HCT116 (cell line): ENCODE measurements at regions not wholly inside any gene's neighbourhood (a gene's known extent, or its start where the extent isn't known, plus 50 kb on each side); places are given as distances from the start of the nearest gene placed in this dataset.

Experiments used
- ATAC-seq: fragments of 200-7000 bp; cut with Tn5 transposase; 2 replicates; pipeline ENCODE4 v1.9.1; 2020; ENCODE audit warnings: mild to moderate bottlenecking, moderate library complexity
- BruUV-seq: library from RNA; stranded (reverse); fragments of 400-500 nt; replicated peaks from 2 replicates; lab custom pipeline; 2021; lab: Mats Ljungman, UMichigan
- CTCF ChIA-PET: fragments of 300-600 bp; sonication (Branson Sonifier 250); formaldehyde crosslinking; loops from one replicate; lab custom pipeline; 2021; ENCODE audit warnings: antibody characterized with exemption; lab: Charles Lee
- POLR2A ChIA-PET: fragments of 300-600, 350-600 bp; sonication (Branson Sonifier 250); formaldehyde crosslinking; loops from one replicate; lab custom pipeline; 2021; ENCODE audit warnings: antibody characterized with exemption; lab: Charles Lee
- RAD21 ChIA-PET, 2 experiments: fragments of 300-600 bp; sonication (Branson Sonifier 250); formaldehyde crosslinking; loops; one replicate each; lab custom pipeline; 2023; ENCODE audit warnings: low total read pairs in 2 of 2; ENCODE audit not compliant: uncharacterized antibody in 2 of 2, unreplicated experiment in 2 of 2, low non-redundant PET in 1 of 2; lab: Charles Lee
- DNase-seq: peaks from one replicate; pipeline ENCODE4 v3.0.0-alpha.2; 2010; ENCODE audit warnings: low read depth, low spot score
- H2AFZ ChIP-seq: fragments of 200-600 bp; shearing (Covaris generic), sonication (generic); 2 replicates; pipeline ENCODE4 v1.6.1; 2017; ENCODE audit warnings: low read depth, mixed run types, mixed read lengths, antibody characterized with exemption, low read length; ENCODE audit not compliant: poor library complexity, severe bottlenecking
- H3K27ac ChIP-seq: 2 replicates; pipeline ENCODE4 v1.5.1; 2012; ENCODE audit warnings: low read depth, low read length
- H3K27me3 ChIP-seq: fragments of 200-600 bp; sonication (generic); 2 replicates; pipeline ENCODE4 v1.6.1; 2016; ENCODE audit warnings: mixed run types, low read length, mixed read lengths; ENCODE audit not compliant: insufficient read depth
- H3K36me3 ChIP-seq, 2 experiments: fragments of 200-500 bp in 1 of 2; fragments of 200-600 bp in 1 of 2; sonication (Bioruptor generic) in 1 of 2; sonication (generic) in 1 of 2; 2 replicates each; pipeline versions ENCODE4 v1.5.1 to v1.6.1; 2014 to 2016; ENCODE audit warnings: low read length in 2 of 2, inconsistent platforms in 1 of 2, mixed read lengths in 1 of 2, mixed run types in 1 of 2; ENCODE audit not compliant: insufficient read depth in 2 of 2, control insufficient read depth in 1 of 2
- H3K4me1 ChIP-seq, 2 experiments: fragments of 200-600 bp in 1 of 2; sonication (generic) in 1 of 2; 2 replicates each; pipeline versions ENCODE4 v1.5.1 to v1.6.1; 2012 to 2017; ENCODE audit warnings: low read length in 2 of 2, inconsistent platforms in 1 of 2, mild to moderate bottlenecking in 1 of 2, mixed read lengths in 1 of 2, mixed run types in 1 of 2, moderate library complexity in 1 of 2; ENCODE audit not compliant: insufficient read depth in 2 of 2, control insufficient read depth in 1 of 2
- H3K4me2 ChIP-seq: fragments of 200-600 bp; sonication (generic); 2 replicates; pipeline ENCODE4 v1.6.1; 2017; ENCODE audit warnings: mixed run types, low read length, mixed read lengths
- H3K4me3 ChIP-seq, 2 experiments: fragments of 200-600 bp in 1 of 2; sonication (generic) in 1 of 2; replicated peaks in 1 of 2; 2 replicates each; pipeline ENCODE4 v1.5.1; 2011 to 2016; ENCODE audit warnings: low read length in 2 of 2, control low read depth in 1 of 2, low read depth in 1 of 2, mild to moderate bottlenecking in 1 of 2, mixed read lengths in 1 of 2, mixed run types in 1 of 2
- H3K79me2 ChIP-seq: fragments of 200-600 bp; sonication (generic); 2 replicates; pipeline ENCODE4 v1.6.1; 2017; ENCODE audit warnings: mild to moderate bottlenecking, mixed run types, low read length, moderate library complexity, mixed read lengths; ENCODE audit not compliant: insufficient read depth
- H3K9ac ChIP-seq: fragments of 200-600 bp; sonication (generic); 2 replicates; pipeline ENCODE4 v1.6.1; 2016; ENCODE audit warnings: low read length, mixed read lengths
- H3K9me2 ChIP-seq: fragments of 200-600 bp; sonication (generic), shearing (Covaris generic); 2 replicates; pipeline ENCODE4 v1.6.1; 2017; ENCODE audit warnings: mixed run types, mild to moderate bottlenecking, moderate library complexity; ENCODE audit not compliant: insufficient read depth
- H3K9me3 ChIP-seq, 2 experiments: fragments of 200-500 bp in 1 of 2; fragments of 200-600 bp in 1 of 2; sonication (Bioruptor generic) in 1 of 2; sonication (generic) in 1 of 2; 2 replicates each; pipeline ENCODE4 v1.6.1; 2014 to 2017; ENCODE audit warnings: low read length in 2 of 2, mixed read lengths in 2 of 2, inconsistent platforms in 1 of 2, low read depth in 1 of 2, mild to moderate bottlenecking in 1 of 2, mixed run types in 1 of 2, moderate library complexity in 1 of 2; ENCODE audit not compliant: control insufficient read depth in 1 of 2, insufficient read depth in 1 of 2
- H4K20me1 ChIP-seq: fragments of 200-600 bp; sonication (generic), shearing (Covaris generic); 2 replicates; pipeline ENCODE4 v1.6.1; 2017; ENCODE audit warnings: mixed run types, mild to moderate bottlenecking, moderate library complexity; ENCODE audit not compliant: insufficient read depth
- CEBPB ChIP-seq: IDR thresholded peaks from 2 replicates; pipeline ENCODE4 v1.6.1; 2012; ENCODE audit warnings: low read depth
- EGR1 ChIP-seq: IDR thresholded peaks from 2 replicates; pipeline ENCODE4 v1.6.1; 2012; ENCODE audit warnings: low read depth
- ELF1 ChIP-seq: IDR thresholded peaks from 2 replicates; pipeline ENCODE4 v1.6.1; 2012; ENCODE audit warnings: low read depth, borderline replicate concordance
- EZH2 ChIP-seq: fragments of 200-600 bp; sonication (generic); IDR thresholded peaks from 2 replicates; pipeline ENCODE4 v1.6.1; 2017; ENCODE audit warnings: antibody characterized with exemption, mixed run types
- EZH2phosphoT487 ChIP-seq: fragments of 200-600 bp; IDR thresholded peaks from 2 replicates; pipeline ENCODE4 v1.6.1; 2018; ENCODE audit warnings: antibody characterized with exemption, borderline replicate concordance
- POLR2A ChIP-seq: IDR thresholded peaks from 2 replicates; pipeline ENCODE4 v1.7.0; 2011; ENCODE audit warnings: borderline replicate concordance; ENCODE audit not compliant: insufficient read depth, insufficient read length; ENCODE audit errors: extremely low read depth
- POLR2AphosphoS5 ChIP-seq: IDR thresholded peaks from 2 replicates; pipeline ENCODE4 v1.6.1; 2011; ENCODE audit warnings: mild to moderate bottlenecking, low read depth, low read length, moderate library complexity
- RAD21 ChIP-seq: IDR thresholded peaks from 2 replicates; pipeline ENCODE4 v1.6.1; 2012; ENCODE audit warnings: low read depth, mild to moderate bottlenecking
- SIN3A ChIP-seq: IDR thresholded peaks from 2 replicates; pipeline ENCODE4 v1.6.1; 2012; ENCODE audit warnings: low read depth
- SP1 ChIP-seq: IDR thresholded peaks from 2 replicates; pipeline ENCODE4 v1.6.1; 2012; ENCODE audit warnings: low read depth
- SRF ChIP-seq: IDR thresholded peaks from 2 replicates; pipeline ENCODE4 v1.6.1; 2012; ENCODE audit warnings: low read depth
- TCF7L2 ChIP-seq: IDR thresholded peaks from 2 replicates; pipeline ENCODE4 v1.7.0; 2011; ENCODE audit warnings: borderline replicate concordance, inconsistent platforms; ENCODE audit not compliant: insufficient read depth, insufficient read length; ENCODE audit errors: extremely low read depth
- YY1 ChIP-seq: IDR thresholded peaks from 2 replicates; pipeline ENCODE4 v1.6.1; 2011; ENCODE audit warnings: low read length, low read depth, moderate library complexity, mild to moderate bottlenecking; ENCODE audit not compliant: insufficient replicate concordance; ENCODE audit errors: extremely low read depth
- ZNF274 ChIP-seq: fragments of 200-500 bp; sonication (Bioruptor generic); IDR thresholded peaks from 2 replicates; pipeline ENCODE4 v1.6.1; 2014; ENCODE audit warnings: mild to moderate bottlenecking, low read depth, low read length, inconsistent platforms
- intact Hi-C: fragments of 100-400 bp; cut with micrococcal nuclease; formaldehyde crosslinking; loops from 2 replicates; pipeline ENCODE4 v1.10.0; 2022
- TF ChIP-seq, protein P1 (sequence below): IDR thresholded peaks from 2 replicates; pipeline ENCODE4 v1.6.1; 2012; ENCODE audit warnings: low read depth
- TF ChIP-seq, protein P2 (sequence below): IDR thresholded peaks from 2 replicates; pipeline ENCODE4 v1.6.1; 2012
- TF ChIP-seq, protein P3 (sequence below): IDR thresholded peaks from 2 replicates; pipeline ENCODE4 v1.6.1; 2011; ENCODE audit warnings: mild to moderate bottlenecking, low read length, moderate library complexity; ENCODE audit not compliant: insufficient replicate concordance; ENCODE audit errors: extremely low read depth
- TF ChIP-seq, protein P4 (sequence below): IDR thresholded peaks from 2 replicates; pipeline ENCODE4 v1.6.1; 2012

DNA sequence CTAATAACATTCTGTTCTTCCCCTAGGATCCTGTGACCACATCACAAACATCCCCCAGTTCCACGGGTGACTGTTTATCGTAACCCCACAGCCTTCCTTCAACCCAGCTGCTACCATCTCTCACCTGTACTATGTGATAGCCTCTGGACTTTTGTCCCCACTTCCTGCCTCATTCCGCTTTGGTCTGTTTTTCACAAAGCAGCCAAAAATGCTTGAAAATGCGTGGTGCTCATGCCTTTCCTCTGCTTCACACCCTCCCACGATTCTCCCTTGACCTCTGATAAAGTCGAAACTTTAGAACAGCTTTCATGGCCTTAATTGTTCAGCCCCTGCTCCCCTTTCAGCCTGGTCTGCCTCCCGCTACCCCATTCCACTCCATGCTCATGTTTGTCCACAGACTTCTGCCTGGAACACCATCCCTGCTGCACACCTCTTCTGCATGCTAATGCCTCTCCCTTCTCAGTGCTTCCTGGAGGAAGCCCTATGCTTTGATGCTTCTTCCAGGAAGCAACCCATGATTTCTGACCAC lies 165.6 kb downstream of the PLPP3 start:
- Histone ChIP-seq H3K4me1 (peaks cover 0 to 8% of the 10 kb centered on the region in 2 experiments; a peak in 2 of 4 replicates), H3K4me2 (no peak overlapping the region), H3K9me3 (no peaks in the 10 kb centered on the region), H3K27me3 (peaks cover 9% of the 10 kb centered on the region), H3K79me2 (no peaks in the 10 kb centered on the region), H3K4me3 (no peak overlapping the region), H3K9ac (no peak overlapping the region), H3K36me3 (no peaks in the 10 kb centered on the region), H3K27ac (no peak overlapping the region), H2AFZ (no peak overlapping the region), H3K9me2 (no peaks in the 10 kb centered on the region), H4K20me1 (no peaks in the 10 kb centered on the region)
- TF ChIP-seq, protein P1, sequence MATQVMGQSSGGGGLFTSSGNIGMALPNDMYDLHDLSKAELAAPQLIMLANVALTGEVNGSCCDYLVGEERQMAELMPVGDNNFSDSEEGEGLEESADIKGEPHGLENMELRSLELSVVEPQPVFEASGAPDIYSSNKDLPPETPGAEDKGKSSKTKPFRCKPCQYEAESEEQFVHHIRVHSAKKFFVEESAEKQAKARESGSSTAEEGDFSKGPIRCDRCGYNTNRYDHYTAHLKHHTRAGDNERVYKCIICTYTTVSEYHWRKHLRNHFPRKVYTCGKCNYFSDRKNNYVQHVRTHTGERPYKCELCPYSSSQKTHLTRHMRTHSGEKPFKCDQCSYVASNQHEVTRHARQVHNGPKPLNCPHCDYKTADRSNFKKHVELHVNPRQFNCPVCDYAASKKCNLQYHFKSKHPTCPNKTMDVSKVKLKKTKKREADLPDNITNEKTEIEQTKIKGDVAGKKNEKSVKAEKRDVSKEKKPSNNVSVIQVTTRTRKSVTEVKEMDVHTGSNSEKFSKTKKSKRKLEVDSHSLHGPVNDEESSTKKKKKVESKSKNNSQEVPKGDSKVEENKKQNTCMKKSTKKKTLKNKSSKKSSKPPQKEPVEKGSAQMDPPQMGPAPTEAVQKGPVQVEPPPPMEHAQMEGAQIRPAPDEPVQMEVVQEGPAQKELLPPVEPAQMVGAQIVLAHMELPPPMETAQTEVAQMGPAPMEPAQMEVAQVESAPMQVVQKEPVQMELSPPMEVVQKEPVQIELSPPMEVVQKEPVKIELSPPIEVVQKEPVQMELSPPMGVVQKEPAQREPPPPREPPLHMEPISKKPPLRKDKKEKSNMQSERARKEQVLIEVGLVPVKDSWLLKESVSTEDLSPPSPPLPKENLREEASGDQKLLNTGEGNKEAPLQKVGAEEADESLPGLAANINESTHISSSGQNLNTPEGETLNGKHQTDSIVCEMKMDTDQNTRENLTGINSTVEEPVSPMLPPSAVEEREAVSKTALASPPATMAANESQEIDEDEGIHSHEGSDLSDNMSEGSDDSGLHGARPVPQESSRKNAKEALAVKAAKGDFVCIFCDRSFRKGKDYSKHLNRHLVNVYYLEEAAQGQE = no peak
- TF ChIP-seq ZNF274 = no peak
- no peak for TF ChIP-seq SIN3A
- no peak for TF ChIP-seq POLR2AphosphoS5
- TF ChIP-seq SP1 = no peak
- no peak for TF ChIP-seq EZH2phosphoT487
- TF ChIP-seq, protein P2, sequence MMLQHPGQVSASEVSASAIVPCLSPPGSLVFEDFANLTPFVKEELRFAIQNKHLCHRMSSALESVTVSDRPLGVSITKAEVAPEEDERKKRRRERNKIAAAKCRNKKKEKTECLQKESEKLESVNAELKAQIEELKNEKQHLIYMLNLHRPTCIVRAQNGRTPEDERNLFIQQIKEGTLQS = no peak
- TF ChIP-seq POLR2A = no peak
- TF ChIP-seq EGR1 = no peak
- no peak for TF ChIP-seq EZH2
- no peak for TF ChIP-seq SRF
- TF ChIP-seq, protein P3, sequence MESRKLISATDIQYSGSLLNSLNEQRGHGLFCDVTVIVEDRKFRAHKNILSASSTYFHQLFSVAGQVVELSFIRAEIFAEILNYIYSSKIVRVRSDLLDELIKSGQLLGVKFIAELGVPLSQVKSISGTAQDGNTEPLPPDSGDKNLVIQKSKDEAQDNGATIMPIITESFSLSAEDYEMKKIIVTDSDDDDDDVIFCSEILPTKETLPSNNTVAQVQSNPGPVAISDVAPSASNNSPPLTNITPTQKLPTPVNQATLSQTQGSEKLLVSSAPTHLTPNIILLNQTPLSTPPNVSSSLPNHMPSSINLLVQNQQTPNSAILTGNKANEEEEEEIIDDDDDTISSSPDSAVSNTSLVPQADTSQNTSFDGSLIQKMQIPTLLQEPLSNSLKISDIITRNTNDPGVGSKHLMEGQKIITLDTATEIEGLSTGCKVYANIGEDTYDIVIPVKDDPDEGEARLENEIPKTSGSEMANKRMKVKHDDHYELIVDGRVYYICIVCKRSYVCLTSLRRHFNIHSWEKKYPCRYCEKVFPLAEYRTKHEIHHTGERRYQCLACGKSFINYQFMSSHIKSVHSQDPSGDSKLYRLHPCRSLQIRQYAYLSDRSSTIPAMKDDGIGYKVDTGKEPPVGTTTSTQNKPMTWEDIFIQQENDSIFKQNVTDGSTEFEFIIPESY = no peak
- TF ChIP-seq, protein P4, sequence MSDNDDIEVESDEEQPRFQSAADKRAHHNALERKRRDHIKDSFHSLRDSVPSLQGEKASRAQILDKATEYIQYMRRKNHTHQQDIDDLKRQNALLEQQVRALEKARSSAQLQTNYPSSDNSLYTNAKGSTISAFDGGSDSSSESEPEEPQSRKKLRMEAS = no peak
- no peak for TF ChIP-seq YY1
- TF ChIP-seq TCF7L2 = no peak
- no peak for TF ChIP-seq CEBPB
- TF ChIP-seq ELF1 = no peak
- TF ChIP-seq RAD21 = no peak
- ChIA-PET POLR2A (no interaction called here), CTCF (no interaction called here), RAD21 (no interaction called here)
- DNase-seq (no peak), ATAC-seq (no peak)
- no TSS peak for BruUV-seq
- intact Hi-C loops = loop anchor here (10.0 kb wide), 1 partner anchor 59 kb away; no protein-coding TSS in a partner anchor
